SK-N-MC (cell line): ENCODE measurements at regions not wholly inside any gene's neighbourhood (a gene's known extent, or its start where the extent isn't known, plus 50 kb on each side); places are given as distances from the start of the nearest gene placed in this dataset.

Experiments
- DNase-seq: peaks from one replicate; pipeline ENCODE4 v3.0.0-alpha.2; 2011; ENCODE audit warnings: low read depth, low spot score
- H3K27ac ChIP-seq: fragments of 200-600 bp; sonication (generic); 2 replicates; pipeline ENCODE4 v1.5.1; 2016; ENCODE audit warnings: mixed run types
- H3K36me3 ChIP-seq: fragments of 200-600 bp; sonication (generic); 2 replicates; pipeline ENCODE4 v1.6.1; 2017; ENCODE audit warnings: antibody characterized with exemption, low read length, mixed read lengths; ENCODE audit not compliant: insufficient read depth
- H3K4me3 ChIP-seq: fragments of 200-600 bp; sonication (generic); 2 replicates; pipeline ENCODE4 v1.5.1; 2016
- H3K9ac ChIP-seq: fragments of 200-600 bp; sonication (generic); 2 replicates; pipeline ENCODE4 v1.8.0; 2017; ENCODE audit warnings: mixed run types, mixed read lengths; ENCODE audit not compliant: insufficient read length
- H3K9me3 ChIP-seq: fragments of 200-600 bp; sonication (generic); 2 replicates; pipeline ENCODE4 v1.6.1; 2017; ENCODE audit warnings: low read depth, mild to moderate bottlenecking, antibody characterized with exemption, low read length, moderate library complexity, mixed read lengths
- EZH2 ChIP-seq: fragments of 200-600 bp; sonication (generic); IDR thresholded peaks from one replicate; pipeline ENCODE4 v1.6.1; 2017; ENCODE audit warnings: antibody characterized with exemption
- FOXP2 ChIP-seq: optimal IDR thresholded peaks from 2 replicates; pipeline ENCODE3; 2011; ENCODE audit warnings: mild to moderate bottlenecking, moderate library complexity; ENCODE audit not compliant: insufficient read depth; ENCODE audit errors: extremely low read length, control extremely low read depth
- POLR2AphosphoS5 ChIP-seq: IDR thresholded peaks from 2 replicates; pipeline ENCODE4 v1.6.1; 2012; ENCODE audit warnings: mild to moderate bottlenecking, low read depth, low read length, borderline replicate concordance

- Histone ChIP-seq H3K9ac (no peak overlapping the region), H3K36me3 (no peaks in the 10 kb centered on the region), H3K9me3 (no peaks in the 10 kb centered on the region), H3K4me3 (no peak overlapping the region), H3K27ac (no peak overlapping the region)
- TF ChIP-seq EZH2 (no peak), POLR2AphosphoS5 (no peak)
- no peak for DNase-seq
Observed at GRCh38 chr14:98606816-98607215, 665.2 kb downstream of the BCL11B start.

- Histone ChIP-seq H3K9ac (no peak overlapping the region), H3K4me3 (no peak overlapping the region), H3K9me3 (no peaks in the 10 kb centered on the region), H3K27ac (no peak overlapping the region), H3K36me3 (no peaks in the 10 kb centered on the region)
- TF ChIP-seq FOXP2 (no peak), POLR2AphosphoS5 (no peak), EZH2 (no peak)
- DNase-seq: no peak
Observed at GRCh38 chr14:98607341-98607910, 664.6 kb downstream of the BCL11B start.

GRCh38 chr14:98608071-98609060 is 663.6 kb downstream of the BCL11B start:
- DNase-seq: no peak
- Histone ChIP-seq H3K36me3 (no peaks in the 10 kb centered on the region), H3K4me3 (no peak overlapping the region), H3K9me3 (no peaks in the 10 kb centered on the region), H3K27ac (no peak overlapping the region), H3K9ac (no peak overlapping the region)
- TF ChIP-seq POLR2AphosphoS5 (no peak), EZH2 (no peak), FOXP2 (no peak)

GRCh38 chr14:98612434-98613200 is 659.4 kb downstream of the BCL11B start:
- DNase-seq: no peak
- H3K27ac ChIP-seq: no peak overlapping the region
- no peak overlapping the region for H3K4me3 ChIP-seq
- H3K36me3 ChIP-seq: no peaks in the 10 kb centered on the region
- no peak for TF ChIP-seq EZH2
- TF ChIP-seq FOXP2: no peak
- TF ChIP-seq POLR2AphosphoS5: no peak
- H3K9me3 ChIP-seq: no peaks in the 10 kb centered on the region
- H3K9ac ChIP-seq: no peak overlapping the region

GRCh38 chr14:98614741-98615140 is 657.3 kb downstream of the BCL11B start:
- no peaks in the 10 kb centered on the region for H3K36me3 ChIP-seq
- DNase-seq: no peak
- no peak overlapping the region for H3K9ac ChIP-seq
- no peak overlapping the region for H3K4me3 ChIP-seq
- no peaks in the 10 kb centered on the region for H3K9me3 ChIP-seq
- TF ChIP-seq EZH2: no peak
- no peak for TF ChIP-seq POLR2AphosphoS5
- no peak for TF ChIP-seq FOXP2
- H3K27ac ChIP-seq: no peak overlapping the region

- no peak overlapping the region for H3K4me3 ChIP-seq
- H3K36me3 ChIP-seq: no peaks in the 10 kb centered on the region
- no peak overlapping the region for H3K27ac ChIP-seq
- TF ChIP-seq POLR2AphosphoS5 (no peak), EZH2 (no peak), FOXP2 (no peak)
- DNase-seq: no peak
- no peaks in the 10 kb centered on the region; the same call in 1 of the 2 replicates for H3K9me3 ChIP-seq
- no peak overlapping the region for H3K9ac ChIP-seq
Observed at GRCh38 chr14:98622208-98623051, 649.6 kb downstream of the BCL11B start.

- H3K36me3 ChIP-seq: no peaks in the 10 kb centered on the region
- H3K4me3 ChIP-seq: no peak overlapping the region
- H3K27ac ChIP-seq: no peak overlapping the region
- H3K9ac ChIP-seq: no peak overlapping the region
- H3K9me3 ChIP-seq: no peaks in the 10 kb centered on the region; the same call in 1 of the 2 replicates
- TF ChIP-seq POLR2AphosphoS5 (no peak), FOXP2 (no peak), EZH2 (no peak)
- DNase-seq: no peak
Observed at GRCh38 chr14:98623788-98624415, 648.1 kb downstream of the BCL11B start.
